OCI-LY1 (cell line): ENCODE measurements at regions not wholly inside any gene's neighbourhood (a gene's known extent, or its start where the extent isn't known, plus 50 kb on each side); places are given as distances from the start of the nearest gene placed in this dataset.

Experiments used
- CTCF ChIP-seq: fragments of 200-600 bp; sonication (generic), shearing (Covaris generic); IDR thresholded peaks from 2 replicates; pipeline ENCODE4 v1.5.1; 2017; ENCODE audit warnings: mild to moderate bottlenecking, antibody characterized with exemption, low read length, moderate library complexity, mixed read lengths
- EZH2 ChIP-seq: fragments of 200-600 bp; sonication (generic), shearing (Covaris generic); IDR thresholded peaks from 2 replicates; pipeline ENCODE4 v1.8.0; 2017; ENCODE audit warnings: borderline replicate concordance, mixed run types, mild to moderate bottlenecking, antibody characterized with exemption, low read length, moderate library complexity, mixed read lengths

GRCh38 chr6:169833258-169833794 is 81.9 kb downstream of the ERMARD start:
- TF ChIP-seq CTCF (no peak), EZH2 (no peak)
